Upper lobe of left lung (tissue), 6 donors: ENCODE measurements at regions not wholly inside any gene's neighbourhood (a gene's known extent, or its start where the extent isn't known, plus 50 kb on each side); places are given as distances from the start of the nearest gene placed in this dataset.

Experiments used
- ATAC-seq, 2 donors: fragments of 200-7000 bp; cut with Tn5 transposase; one replicate each; pipeline ENCODE4 v1.9.1; 2022; ENCODE audit warnings: mild to moderate bottlenecking in 2 of 2, moderate library complexity in 2 of 2; ENCODE audit not compliant: low FRiP score in 2 of 2
- DNase-seq, 2 donors: peaks; one replicate each; pipeline ENCODE4 v3.0.0-alpha.2; 2019 to 2020
- H3K27ac ChIP-seq, 4 donors: fragments of 200-600 bp; sonication (generic); one replicate each; pipeline ENCODE4 v1.5.1; 2016 to 2019
- H3K27me3 ChIP-seq, 4 donors: fragments of 200-600 bp; sonication (generic); one replicate each; pipeline ENCODE4 v1.5.1; 2017 to 2019
- H3K36me3 ChIP-seq, 4 donors: fragments of 200-600 bp; sonication (generic); one replicate each; pipeline ENCODE4 v1.5.1; 2016 to 2019
- H3K4me1 ChIP-seq, 4 donors: fragments of 200-600 bp; sonication (generic); one replicate each; pipeline ENCODE4 v1.5.1; 2018 to 2019
- H3K4me3 ChIP-seq, 4 donors: fragments of 200-600 bp; sonication (generic); one replicate each; pipeline ENCODE4 v1.5.1; 2017 to 2019; ENCODE audit warnings: mild to moderate bottlenecking in 2 of 4, moderate library complexity in 1 of 4
- H3K9me3 ChIP-seq, 4 donors: fragments of 200-600 bp; sonication (generic); one replicate each; pipeline ENCODE4 v1.5.1; 2018 to 2019
- CTCF ChIP-seq, 6 experiments: fragments of 450-650 bp in 4 of 6; fragments of 200-600 bp in 2 of 6; sonication (generic) in 2 of 6; IDR thresholded peaks; one replicate each; pipeline ENCODE4 v1.5.1; 2016 to 2019; ENCODE audit warnings: antibody characterized with exemption in 6 of 6
- EP300 ChIP-seq, 4 donors: sonication (generic); formaldehyde crosslinking; IDR thresholded peaks; one replicate each; pipeline ENCODE4 v1.5.1; 2017; ENCODE audit warnings: antibody characterized with exemption in 4 of 4, control low read depth in 2 of 4
- POLR2A ChIP-seq, 4 donors: fragments of 450-650 bp; IDR thresholded peaks; one replicate each; pipeline ENCODE4 v1.5.1; 2016 to 2017; ENCODE audit warnings: antibody characterized with exemption in 4 of 4, mild to moderate bottlenecking in 2 of 4
- POLR2AphosphoS5 ChIP-seq, 2 donors: sonication (generic); formaldehyde crosslinking; IDR thresholded peaks; one replicate each; pipeline ENCODE4 v1.5.1; 2017; ENCODE audit warnings: antibody characterized with exemption in 2 of 2
- WGBS, 2 donors: methylation state at CpG; one replicate each; pipeline ENCODE4 v1.1.5; 2017 to 2018; 5-methylcytosine and 5-hydroxymethylcytosine counted together
- donor health status: DM: no; HTN: no; CAD: no; lungs with moderate emphysema.
- donor health status: DM: no; HTN: yes; CAD: no; lungs with severe emphysema.

DNA sequence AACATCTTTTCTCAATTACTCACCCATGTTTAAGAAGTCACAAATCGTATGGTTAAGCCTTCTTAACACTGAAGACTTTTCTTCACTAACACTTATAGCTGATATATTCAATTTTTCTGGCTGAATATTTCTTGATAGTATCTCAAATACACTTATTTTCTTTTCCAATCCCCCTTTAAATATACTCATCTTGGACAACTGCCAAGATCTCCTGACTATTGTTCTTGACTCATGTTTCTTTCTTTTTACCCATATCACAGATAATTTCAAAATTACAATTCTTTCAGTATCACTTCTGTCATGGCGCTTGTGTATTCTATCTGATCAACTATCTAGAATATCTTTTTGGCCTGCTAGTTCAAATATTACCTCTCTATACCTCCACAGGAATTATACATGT lies 954.3 kb upstream of the ACVR2A start:
- H3K4me1 ChIP-seq = no peaks in the 10 kb centered on the region
- no peak for TF ChIP-seq CTCF (IDR thresholded peaks at IDR 0.05)
- no peak for TF ChIP-seq EP300 (IDR thresholded peaks at IDR 0.05)
- TF ChIP-seq POLR2A (IDR thresholded peaks at IDR 0.05) = no peak
- TF ChIP-seq POLR2AphosphoS5 (IDR thresholded peaks at IDR 0.05) = no peak
- no peak overlapping the region for H3K27ac ChIP-seq
- ATAC-seq (no peak), DNase-seq (no peak)
- H3K27me3 ChIP-seq = no peaks in the 10 kb centered on the region
- H3K4me3 ChIP-seq = no peak overlapping the region
- WGBS, 2 donors = 84 to 85% methylated on average over 2 of the region's 2 CpGs
- H3K36me3 ChIP-seq = no peaks in the 10 kb centered on the region
- H3K9me3 ChIP-seq = no peaks in the 10 kb centered on the region

- no peak for ATAC-seq
- no peak for TF ChIP-seq POLR2A (IDR thresholded peaks at IDR 0.05)
- no peak for TF ChIP-seq EP300 (IDR thresholded peaks at IDR 0.05)
- TF ChIP-seq CTCF (IDR thresholded peaks at IDR 0.05) = no peak
- no peak for TF ChIP-seq POLR2AphosphoS5 (IDR thresholded peaks at IDR 0.05)
- H3K4me3 ChIP-seq = no peak overlapping the region
- no peaks in the 10 kb centered on the region for H3K4me1 ChIP-seq
- H3K27ac ChIP-seq = no peak overlapping the region
- H3K27me3 ChIP-seq = no peaks in the 10 kb centered on the region
- no peaks in the 10 kb centered on the region for H3K9me3 ChIP-seq
- H3K36me3 ChIP-seq = no peaks in the 10 kb centered on the region
- 89% methylated on average over 6 of the region's 6 CpGs for WGBS, 2 donors
- DNase-seq = no peak
Measured at GRCh38 chr2:146879882-146880281, 964.9 kb upstream of the ACVR2A start.

DNA sequence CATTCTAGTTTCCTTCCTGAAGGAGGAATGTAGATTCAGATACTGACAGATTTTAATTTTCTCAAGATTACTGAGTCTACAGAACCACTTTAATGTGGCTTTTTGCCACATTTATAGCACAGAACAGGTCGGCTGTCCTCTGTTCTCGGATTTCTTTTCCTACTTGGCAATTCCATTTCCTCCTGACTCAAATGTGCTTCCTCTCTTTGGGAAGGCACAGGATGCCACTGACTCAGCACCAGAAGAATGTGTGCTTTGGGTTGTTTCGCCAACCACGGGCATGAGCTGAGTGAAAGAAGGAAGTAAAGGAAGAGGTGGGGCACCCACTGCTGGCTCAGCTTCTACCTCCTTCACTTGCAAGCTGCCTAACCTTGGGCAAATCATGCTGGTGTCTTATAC lies 970.6 kb upstream of the ACVR2A start:
- Histone ChIP-seq H3K9me3 (no peaks in the 10 kb centered on the region), H3K4me1 (no peaks in the 10 kb centered on the region), H3K4me3 (no peak overlapping the region), H3K27ac (no peak overlapping the region), H3K27me3 (no peaks in the 10 kb centered on the region), H3K36me3 (no peaks in the 10 kb centered on the region)
- no peak for TF ChIP-seq CTCF (IDR thresholded peaks at IDR 0.05)
- no peak for TF ChIP-seq POLR2AphosphoS5 (IDR thresholded peaks at IDR 0.05)
- TF ChIP-seq EP300 (IDR thresholded peaks at IDR 0.05) = no peak
- TF ChIP-seq POLR2A (IDR thresholded peaks at IDR 0.05) = no peak
- WGBS, 2 donors = 9 to 41% methylated on average over 4 of the region's 4 CpGs
- ATAC-seq (peak in 1 of 2 donors; percentile 40), DNase-seq (peak in 1 of 2 donors; percentile 35)

- no peak for TF ChIP-seq POLR2AphosphoS5 (IDR thresholded peaks at IDR 0.05)
- no peak for TF ChIP-seq EP300 (IDR thresholded peaks at IDR 0.05)
- TF ChIP-seq POLR2A (IDR thresholded peaks at IDR 0.05) = no peak
- no peak for TF ChIP-seq CTCF (IDR thresholded peaks at IDR 0.05)
- 80 to 82% methylated on average over 3 of the region's 3 CpGs for WGBS, 2 donors
- no peak for ATAC-seq
Measured at GRCh38 chr2:146873646-146874259, 971.1 kb upstream of the ACVR2A start.

DNA sequence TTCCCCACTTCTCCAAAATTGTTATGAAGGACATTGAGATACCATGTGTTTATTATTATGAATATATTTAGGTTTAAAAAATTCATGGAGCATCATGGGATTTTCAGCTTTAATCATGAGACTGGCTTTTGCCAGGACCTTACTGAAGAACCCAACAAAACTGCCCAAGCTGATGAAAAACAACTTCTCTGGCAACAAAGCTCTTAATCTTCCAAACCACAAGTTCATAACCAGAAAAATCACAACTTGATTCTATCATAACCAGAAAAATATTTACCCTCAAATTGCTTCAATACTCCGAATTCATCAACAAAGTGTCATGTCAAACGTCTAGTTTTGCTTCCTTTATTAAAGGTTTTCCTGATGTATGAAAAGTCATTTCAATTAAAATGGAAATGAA lies 971.8 kb upstream of the ACVR2A start:
- no peaks in the 10 kb centered on the region for H3K9me3 ChIP-seq
- no peak for DNase-seq
- H3K4me1 ChIP-seq = no peaks in the 10 kb centered on the region
- no peak for TF ChIP-seq POLR2AphosphoS5 (IDR thresholded peaks at IDR 0.05)
- TF ChIP-seq CTCF (IDR thresholded peaks at IDR 0.05) = no peak
- TF ChIP-seq EP300 (IDR thresholded peaks at IDR 0.05) = no peak
- TF ChIP-seq POLR2A (IDR thresholded peaks at IDR 0.05) = no peak
- ATAC-seq = no peak
- H3K4me3 ChIP-seq = no peak overlapping the region
- no peaks in the 10 kb centered on the region for H3K27me3 ChIP-seq
- WGBS, 2 donors = 66 to 74% methylated on average over 2 of the region's 2 CpGs
- no peak overlapping the region for H3K27ac ChIP-seq
- no peaks in the 10 kb centered on the region for H3K36me3 ChIP-seq

More at GRCh38 chr2:146873646-146874259, 971.1 kb upstream of the ACVR2A start:
- Histone ChIP-seq H3K4me1 (no peaks in the 10 kb centered on the region), H3K27ac (no peak overlapping the region), H3K27me3 (no peaks in the 10 kb centered on the region), H3K4me3 (no peak overlapping the region), H3K36me3 (no peaks in the 10 kb centered on the region), H3K9me3 (no peaks in the 10 kb centered on the region)
- DNase-seq = no peak
